HCT116 (cell line): ENCODE measurements at regions not wholly inside any gene's neighbourhood (a gene's known extent, or its start where the extent isn't known, plus 50 kb on each side); places are given as distances from the start of the nearest gene placed in this dataset.

ENCODE experiments used
- ATAC-seq: fragments of 200-7000 bp; cut with Tn5 transposase; 2 replicates; pipeline ENCODE4 v1.9.1; 2020; ENCODE audit warnings: mild to moderate bottlenecking, moderate library complexity
- BruUV-seq: library from RNA; stranded (reverse); fragments of 400-500 nt; replicated peaks from 2 replicates; lab custom pipeline; 2021; lab: Mats Ljungman, UMichigan
- CTCF ChIA-PET: fragments of 300-600 bp; sonication (Branson Sonifier 250); formaldehyde crosslinking; loops from one replicate; lab custom pipeline; 2021; ENCODE audit warnings: antibody characterized with exemption; lab: Charles Lee
- POLR2A ChIA-PET: fragments of 300-600, 350-600 bp; sonication (Branson Sonifier 250); formaldehyde crosslinking; loops from one replicate; lab custom pipeline; 2021; ENCODE audit warnings: antibody characterized with exemption; lab: Charles Lee
- RAD21 ChIA-PET, 2 experiments: fragments of 300-600 bp; sonication (Branson Sonifier 250); formaldehyde crosslinking; loops; one replicate each; lab custom pipeline; 2023; ENCODE audit warnings: low total read pairs in 2 of 2; ENCODE audit not compliant: uncharacterized antibody in 2 of 2, unreplicated experiment in 2 of 2, low non-redundant PET in 1 of 2; lab: Charles Lee
- DNase-seq: peaks from one replicate; pipeline ENCODE4 v3.0.0-alpha.2; 2010; ENCODE audit warnings: low read depth, low spot score
- H2AFZ ChIP-seq: fragments of 200-600 bp; shearing (Covaris generic), sonication (generic); 2 replicates; pipeline ENCODE4 v1.6.1; 2017; ENCODE audit warnings: low read depth, mixed run types, mixed read lengths, antibody characterized with exemption, low read length; ENCODE audit not compliant: poor library complexity, severe bottlenecking
- H3K27ac ChIP-seq: 2 replicates; pipeline ENCODE4 v1.5.1; 2012; ENCODE audit warnings: low read depth, low read length
- H3K27me3 ChIP-seq: fragments of 200-600 bp; sonication (generic); 2 replicates; pipeline ENCODE4 v1.6.1; 2016; ENCODE audit warnings: mixed run types, low read length, mixed read lengths; ENCODE audit not compliant: insufficient read depth
- H3K36me3 ChIP-seq, 2 experiments: fragments of 200-500 bp in 1 of 2; fragments of 200-600 bp in 1 of 2; sonication (Bioruptor generic) in 1 of 2; sonication (generic) in 1 of 2; 2 replicates each; pipeline versions ENCODE4 v1.5.1 to v1.6.1; 2014 to 2016; ENCODE audit warnings: low read length in 2 of 2, inconsistent platforms in 1 of 2, mixed read lengths in 1 of 2, mixed run types in 1 of 2; ENCODE audit not compliant: insufficient read depth in 2 of 2, control insufficient read depth in 1 of 2
- H3K4me1 ChIP-seq, 2 experiments: fragments of 200-600 bp in 1 of 2; sonication (generic) in 1 of 2; 2 replicates each; pipeline versions ENCODE4 v1.5.1 to v1.6.1; 2012 to 2017; ENCODE audit warnings: low read length in 2 of 2, inconsistent platforms in 1 of 2, mild to moderate bottlenecking in 1 of 2, mixed read lengths in 1 of 2, mixed run types in 1 of 2, moderate library complexity in 1 of 2; ENCODE audit not compliant: insufficient read depth in 2 of 2, control insufficient read depth in 1 of 2
- H3K4me2 ChIP-seq: fragments of 200-600 bp; sonication (generic); 2 replicates; pipeline ENCODE4 v1.6.1; 2017; ENCODE audit warnings: mixed run types, low read length, mixed read lengths
- H3K4me3 ChIP-seq, 2 experiments: fragments of 200-600 bp in 1 of 2; sonication (generic) in 1 of 2; replicated peaks in 1 of 2; 2 replicates each; pipeline ENCODE4 v1.5.1; 2011 to 2016; ENCODE audit warnings: low read length in 2 of 2, control low read depth in 1 of 2, low read depth in 1 of 2, mild to moderate bottlenecking in 1 of 2, mixed read lengths in 1 of 2, mixed run types in 1 of 2
- H3K79me2 ChIP-seq: fragments of 200-600 bp; sonication (generic); 2 replicates; pipeline ENCODE4 v1.6.1; 2017; ENCODE audit warnings: mild to moderate bottlenecking, mixed run types, low read length, moderate library complexity, mixed read lengths; ENCODE audit not compliant: insufficient read depth
- H3K9ac ChIP-seq: fragments of 200-600 bp; sonication (generic); 2 replicates; pipeline ENCODE4 v1.6.1; 2016; ENCODE audit warnings: low read length, mixed read lengths
- H3K9me2 ChIP-seq: fragments of 200-600 bp; sonication (generic), shearing (Covaris generic); 2 replicates; pipeline ENCODE4 v1.6.1; 2017; ENCODE audit warnings: mixed run types, mild to moderate bottlenecking, moderate library complexity; ENCODE audit not compliant: insufficient read depth
- H3K9me3 ChIP-seq, 2 experiments: fragments of 200-500 bp in 1 of 2; fragments of 200-600 bp in 1 of 2; sonication (Bioruptor generic) in 1 of 2; sonication (generic) in 1 of 2; 2 replicates each; pipeline ENCODE4 v1.6.1; 2014 to 2017; ENCODE audit warnings: low read length in 2 of 2, mixed read lengths in 2 of 2, inconsistent platforms in 1 of 2, low read depth in 1 of 2, mild to moderate bottlenecking in 1 of 2, mixed run types in 1 of 2, moderate library complexity in 1 of 2; ENCODE audit not compliant: control insufficient read depth in 1 of 2, insufficient read depth in 1 of 2
- H4K20me1 ChIP-seq: fragments of 200-600 bp; sonication (generic), shearing (Covaris generic); 2 replicates; pipeline ENCODE4 v1.6.1; 2017; ENCODE audit warnings: mixed run types, mild to moderate bottlenecking, moderate library complexity; ENCODE audit not compliant: insufficient read depth
- CBX3 ChIP-seq: IDR thresholded peaks from 2 replicates; pipeline ENCODE4 v1.6.1; 2012; ENCODE audit warnings: low read depth
- CTCF ChIP-seq, 3 experiments: fragments of 200-600 bp in 1 of 3; sonication (generic) in 1 of 3; IDR thresholded peaks in 2 of 3; conservative IDR thresholded peaks in 1 of 3; 2 replicates each; pipeline ENCODE4 v1.5.1; 2012 to 2017; ENCODE audit warnings: low read depth in 2 of 3, low read length in 2 of 3, antibody characterized with exemption in 1 of 3, borderline replicate concordance in 1 of 3, control low read depth in 1 of 3, mild to moderate bottlenecking in 1 of 3, mixed read lengths in 1 of 3, mixed run types in 1 of 3, moderate library complexity in 1 of 3; ENCODE audit not compliant: insufficient read depth in 1 of 3
- EGR1 ChIP-seq: IDR thresholded peaks from 2 replicates; pipeline ENCODE4 v1.6.1; 2012; ENCODE audit warnings: low read depth
- EZH2phosphoT487 ChIP-seq: fragments of 200-600 bp; IDR thresholded peaks from 2 replicates; pipeline ENCODE4 v1.6.1; 2018; ENCODE audit warnings: antibody characterized with exemption, borderline replicate concordance
- FOSL1 ChIP-seq: IDR thresholded peaks from 2 replicates; pipeline ENCODE4 v1.6.1; 2012; ENCODE audit warnings: low read depth
- SIN3A ChIP-seq: IDR thresholded peaks from 2 replicates; pipeline ENCODE4 v1.6.1; 2012; ENCODE audit warnings: low read depth
- SP1 ChIP-seq: IDR thresholded peaks from 2 replicates; pipeline ENCODE4 v1.6.1; 2012; ENCODE audit warnings: low read depth
- TCF7L2 ChIP-seq: IDR thresholded peaks from 2 replicates; pipeline ENCODE4 v1.7.0; 2011; ENCODE audit warnings: borderline replicate concordance, inconsistent platforms; ENCODE audit not compliant: insufficient read depth, insufficient read length; ENCODE audit errors: extremely low read depth
- ZBTB33 ChIP-seq: IDR thresholded peaks from 2 replicates; pipeline ENCODE4 v1.6.1; 2011; ENCODE audit warnings: mild to moderate bottlenecking, low read length, moderate library complexity; ENCODE audit not compliant: insufficient replicate concordance; ENCODE audit errors: extremely low read depth
- ZNF274 ChIP-seq: fragments of 200-500 bp; sonication (Bioruptor generic); IDR thresholded peaks from 2 replicates; pipeline ENCODE4 v1.6.1; 2014; ENCODE audit warnings: mild to moderate bottlenecking, low read depth, low read length, inconsistent platforms
- intact Hi-C: fragments of 100-400 bp; cut with micrococcal nuclease; formaldehyde crosslinking; loops from 2 replicates; pipeline ENCODE4 v1.10.0; 2022

GRCh38 chr7:41013117-41013516, 689.8 kb downstream of the INHBA start:
- H3K4me3 ChIP-seq: no peak overlapping the region
- ATAC-seq: no peak
- no peak overlapping the region for H2AFZ ChIP-seq
- H3K27me3 ChIP-seq: no peaks in the 10 kb centered on the region
- H3K36me3 ChIP-seq: no peaks in the 10 kb centered on the region
- POLR2A ChIA-PET: no interaction called here
- H3K4me2 ChIP-seq: no peak overlapping the region
- no peak overlapping the region for H3K9ac ChIP-seq
- no peak overlapping the region for H3K27ac ChIP-seq
- H3K9me3 ChIP-seq: no peaks in the 10 kb centered on the region; a peak in 1 of 4 replicates
- no peaks in the 10 kb centered on the region for H4K20me1 ChIP-seq
- no peaks in the 10 kb centered on the region; a peak in 1 of 4 replicates for H3K4me1 ChIP-seq
- H3K9me2 ChIP-seq: no peaks in the 10 kb centered on the region
- H3K79me2 ChIP-seq: no peaks in the 10 kb centered on the region
- CTCF ChIA-PET: no interaction called here
- RAD21 ChIA-PET: no interaction called here
- no peak for DNase-seq
- intact Hi-C loops: no loop called here
- TF ChIP-seq SP1 (no peak), ZNF274 (no peak), EGR1 (no peak), TCF7L2 (no peak), FOSL1 (no peak), ZBTB33 (no peak)
- no TSS peak for BruUV-seq

GRCh38 chr7:41012041-41012440, 690.8 kb downstream of the INHBA start:
- no peak overlapping the region for H2AFZ ChIP-seq
- DNase-seq (no peak), ATAC-seq (no peak)
- H3K9ac ChIP-seq: no peak overlapping the region
- no TSS peak for BruUV-seq
- H3K4me1 ChIP-seq: peaks cover 4 to 9% of the 10 kb centered on the region in 2 experiments; a peak in 3 of 4 replicates
- intact Hi-C loops: no loop called here
- no peaks in the 10 kb centered on the region for H3K36me3 ChIP-seq
- no peaks in the 10 kb centered on the region for H3K79me2 ChIP-seq
- H4K20me1 ChIP-seq: no peaks in the 10 kb centered on the region
- ChIA-PET POLR2A (no interaction called here), CTCF (interaction anchor here (2.4 kb wide), 1 partner anchor 9 kb away, joined by 10 read pairs; no protein-coding TSS in a partner anchor), RAD21 (no interaction called here)
- no peaks in the 10 kb centered on the region for H3K9me2 ChIP-seq
- no peaks in the 10 kb centered on the region; a peak in 1 of 4 replicates for H3K9me3 ChIP-seq
- no peak for TF ChIP-seq SIN3A
- TF ChIP-seq CTCF (IDR thresholded peaks at IDR 0.05 in 2 of 3, conservative IDR thresholded peaks at IDR 0.05 in 1 of 3; ENCODE audit: borderline replicate concordance in 1 of 3, insufficient read depth in 1 of 3, low read depth in 2 of 3, low read length in 2 of 3): no peak
- no peak for TF ChIP-seq EGR1
- no peak for TF ChIP-seq CBX3
- no peak for TF ChIP-seq EZH2phosphoT487
- H3K27ac ChIP-seq: no peak overlapping the region
- no peak overlapping the region for H3K4me2 ChIP-seq
- H3K4me3 ChIP-seq: no peak overlapping the region
- no peaks in the 10 kb centered on the region for H3K27me3 ChIP-seq
